Testis (tissue), 2 donors: ENCODE measurements at regions not wholly inside any gene's neighbourhood (a gene's known extent, or its start where the extent isn't known, plus 50 kb on each side); places are given as distances from the start of the nearest gene placed in this dataset.

Experiments
- CTCF ChIP-seq, 3 experiments: fragments of 450-650 bp in 2 of 3; fragments of 200-600 bp in 1 of 3; sonication (generic) in 1 of 3; IDR thresholded peaks; one replicate each; pipeline ENCODE4 v1.5.1; 2016 to 2019; ENCODE audit warnings: antibody characterized with exemption in 3 of 3, mild to moderate bottlenecking in 2 of 3, moderate library complexity in 1 of 3
- POLR2A ChIP-seq: fragments of 450-650 bp; IDR thresholded peaks from one replicate; pipeline ENCODE4 v1.6.1; 2017; ENCODE audit warnings: antibody characterized with exemption, mild to moderate bottlenecking, moderate library complexity

GRCh38 chr14:61215222-61216020 lies 65.7 kb downstream of the TMEM30B start:
- TF ChIP-seq CTCF (IDR thresholded peaks at IDR 0.05): no peak
- TF ChIP-seq POLR2A: no peak
